WTC11 (cell line): ENCODE measurements at regions not wholly inside any gene's neighbourhood (a gene's known extent, or its start where the extent isn't known, plus 50 kb on each side); places are given as distances from the start of the nearest gene placed in this dataset.

Source experiments
- ATAC-seq: fragments of 200-7000 bp; cut with Tn5 transposase; 2 replicates; pipeline ENCODE4 v1.10.0; 2021; ENCODE audit warnings: mild to moderate bottlenecking, moderate library complexity
- CTCF ChIA-PET: fragments of 300-600 bp; sonication (Branson Sonifier 250); formaldehyde crosslinking; loops from one replicate; lab custom pipeline; 2021; ENCODE audit warnings: antibody characterized with exemption; lab: Charles Lee
- POLR2A ChIA-PET: fragments of 350-600 bp; sonication (Branson Sonifier 250); formaldehyde crosslinking; loops from one replicate; lab custom pipeline; 2021; ENCODE audit warnings: antibody characterized with exemption; lab: Charles Lee
- DNase-seq: peaks from one replicate; pipeline ENCODE4 v3.0.0; 2021; ENCODE audit warnings: low spot score
- H3K27ac Mint-ChIP-seq: 2 replicates; pipeline ENCODE4 v1.8.0; 2021; ENCODE audit warnings: mixed read lengths
- H3K27me3 Mint-ChIP-seq: 2 replicates; pipeline ENCODE4 v1.8.0; 2021; ENCODE audit warnings: low read depth, mild to moderate bottlenecking, moderate library complexity, mixed read lengths
- H3K36me3 Mint-ChIP-seq: 2 replicates; pipeline ENCODE4 v1.8.0; 2021; ENCODE audit warnings: mixed read lengths
- H3K4me1 Mint-ChIP-seq: 2 replicates; pipeline ENCODE4 v1.8.0; 2022; ENCODE audit warnings: mixed read lengths
- H3K4me3 Mint-ChIP-seq: 2 replicates; pipeline ENCODE4 v1.8.0; 2021; ENCODE audit warnings: mild to moderate bottlenecking, moderate library complexity, mixed read lengths
- H3K9me3 Mint-ChIP-seq: 2 replicates; pipeline ENCODE4 v1.8.0; 2021; ENCODE audit warnings: mixed read lengths
- EMX1 ChIP-seq: fragments of 250-450 bp; sonication (Bioruptor Pico); IDR thresholded peaks from 2 replicates; pipeline ENCODE4 v1.8.0; 2021; ENCODE audit warnings: mild to moderate bottlenecking
- HMGA2 ChIP-seq: fragments of 250-450 bp; sonication (Bioruptor Pico); IDR thresholded peaks from 2 replicates; pipeline ENCODE4 v1.4.0; 2021; ENCODE audit warnings: mild to moderate bottlenecking, moderate library complexity
- KAT7 ChIP-seq: sonication (generic); formaldehyde crosslinking; IDR thresholded peaks from 2 replicates; pipeline ENCODE4 v1.8.1; 2023; ENCODE audit warnings: missing genetic modification reagents, mild to moderate bottlenecking, borderline replicate concordance
- MXD4 ChIP-seq: fragments of 250-450 bp; sonication (Bioruptor Pico); IDR thresholded peaks from 2 replicates; pipeline ENCODE4 v1.8.0; 2021; ENCODE audit warnings: mild to moderate bottlenecking, moderate library complexity, borderline replicate concordance
- TEAD4 ChIP-seq: sonication (generic); formaldehyde crosslinking; IDR thresholded peaks from 2 replicates; pipeline ENCODE4 v1.8.0; 2022; ENCODE audit warnings: mild to moderate bottlenecking, missing genetic modification reagents
- ZNF121 ChIP-seq: sonication (generic); formaldehyde crosslinking; IDR thresholded peaks from 2 replicates; pipeline ENCODE4 v1.8.0; 2023; ENCODE audit warnings: missing genetic modification reagents
- ZNF232 ChIP-seq: sonication (generic); formaldehyde crosslinking; IDR thresholded peaks from 2 replicates; pipeline ENCODE4 v1.8.0; 2022; ENCODE audit warnings: mild to moderate bottlenecking, missing genetic modification reagents
- ZNF416 ChIP-seq: fragments of 250-450 bp; sonication (Bioruptor Pico); IDR thresholded peaks from 2 replicates; pipeline ENCODE4 v1.9.0; 2021; ENCODE audit warnings: mild to moderate bottlenecking, inconsistent platforms
- TF ChIP-seq, protein P1 (sequence below): sonication (generic); formaldehyde crosslinking; IDR thresholded peaks from 2 replicates; pipeline ENCODE4 v1.8.0; 2022; ENCODE audit warnings: mild to moderate bottlenecking, missing genetic modification reagents
- TF ChIP-seq, protein P2 (sequence below): sonication (generic); formaldehyde crosslinking; IDR thresholded peaks from 2 replicates; pipeline ENCODE4 v1.8.1; 2022; ENCODE audit warnings: missing genetic modification reagents, borderline replicate concordance
- TF ChIP-seq, protein P3 (sequence below): sonication (generic); formaldehyde crosslinking; IDR thresholded peaks from 2 replicates; pipeline ENCODE4 v1.8.1; 2023; ENCODE audit warnings: mild to moderate bottlenecking, moderate library complexity, missing genetic modification reagents
- TF ChIP-seq, protein P4 (sequence below): sonication (generic); formaldehyde crosslinking; IDR thresholded peaks from 2 replicates; pipeline ENCODE4 v1.8.0; 2022; ENCODE audit warnings: mild to moderate bottlenecking, missing genetic modification reagents
- TF ChIP-seq, protein P5 (sequence below): sonication (generic); formaldehyde crosslinking; IDR thresholded peaks from 2 replicates; pipeline ENCODE4 v1.8.1; 2023; ENCODE audit warnings: mild to moderate bottlenecking, missing genetic modification reagents, moderate library complexity
- TF ChIP-seq, protein P6 (sequence below): fragments of 250-450 bp; sonication (Bioruptor Pico); IDR thresholded peaks from 2 replicates; pipeline ENCODE4 v1.9.0; 2021; ENCODE audit warnings: mild to moderate bottlenecking, borderline replicate concordance

DNA sequence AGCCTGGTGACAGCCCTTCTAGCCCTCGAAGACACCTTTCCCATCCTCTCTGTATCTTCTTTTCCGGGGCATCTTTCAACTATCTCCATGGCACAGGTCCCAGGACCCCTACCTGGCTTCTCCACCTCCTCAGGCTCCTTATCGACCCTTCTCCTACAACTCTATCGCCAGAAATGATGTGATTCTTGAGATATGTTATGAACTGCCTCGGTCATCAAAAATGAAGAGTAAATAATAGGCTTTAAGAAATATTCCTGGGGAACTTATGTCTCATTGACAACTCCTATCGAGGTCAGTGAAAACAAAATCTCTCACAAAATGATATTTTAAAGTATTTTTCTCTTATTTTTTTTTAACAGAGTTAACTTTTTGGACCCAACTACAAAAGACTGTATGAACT is 405.5 kb upstream of the SHH start (continued):
- TF ChIP-seq, protein P1, sequence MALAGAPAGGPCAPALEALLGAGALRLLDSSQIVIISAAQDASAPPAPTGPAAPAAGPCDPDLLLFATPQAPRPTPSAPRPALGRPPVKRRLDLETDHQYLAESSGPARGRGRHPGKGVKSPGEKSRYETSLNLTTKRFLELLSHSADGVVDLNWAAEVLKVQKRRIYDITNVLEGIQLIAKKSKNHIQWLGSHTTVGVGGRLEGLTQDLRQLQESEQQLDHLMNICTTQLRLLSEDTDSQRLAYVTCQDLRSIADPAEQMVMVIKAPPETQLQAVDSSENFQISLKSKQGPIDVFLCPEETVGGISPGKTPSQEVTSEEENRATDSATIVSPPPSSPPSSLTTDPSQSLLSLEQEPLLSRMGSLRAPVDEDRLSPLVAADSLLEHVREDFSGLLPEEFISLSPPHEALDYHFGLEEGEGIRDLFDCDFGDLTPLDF (CRISPR knock-in tag), result no peak
- TF ChIP-seq, protein P2, sequence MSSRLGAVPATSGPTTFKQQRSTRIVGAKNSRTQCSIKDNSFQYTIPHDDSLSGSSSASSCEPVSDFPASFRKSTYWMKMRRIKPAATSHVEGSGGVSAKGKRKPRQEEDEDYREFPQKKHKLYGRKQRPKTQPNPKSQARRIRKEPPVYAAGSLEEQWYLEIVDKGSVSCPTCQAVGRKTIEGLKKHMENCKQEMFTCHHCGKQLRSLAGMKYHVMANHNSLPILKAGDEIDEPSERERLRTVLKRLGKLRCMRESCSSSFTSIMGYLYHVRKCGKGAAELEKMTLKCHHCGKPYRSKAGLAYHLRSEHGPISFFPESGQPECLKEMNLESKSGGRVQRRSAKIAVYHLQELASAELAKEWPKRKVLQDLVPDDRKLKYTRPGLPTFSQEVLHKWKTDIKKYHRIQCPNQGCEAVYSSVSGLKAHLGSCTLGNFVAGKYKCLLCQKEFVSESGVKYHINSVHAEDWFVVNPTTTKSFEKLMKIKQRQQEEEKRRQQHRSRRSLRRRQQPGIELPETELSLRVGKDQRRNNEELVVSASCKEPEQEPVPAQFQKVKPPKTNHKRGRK (CRISPR knock-in tag), result no peak
- TF ChIP-seq KAT7 (CRISPR knock-in tag) (no peak), ZNF416 (CRISPR knock-in tag) (no peak), EMX1 (CRISPR knock-in tag) (no peak)
- TF ChIP-seq, protein P3, sequence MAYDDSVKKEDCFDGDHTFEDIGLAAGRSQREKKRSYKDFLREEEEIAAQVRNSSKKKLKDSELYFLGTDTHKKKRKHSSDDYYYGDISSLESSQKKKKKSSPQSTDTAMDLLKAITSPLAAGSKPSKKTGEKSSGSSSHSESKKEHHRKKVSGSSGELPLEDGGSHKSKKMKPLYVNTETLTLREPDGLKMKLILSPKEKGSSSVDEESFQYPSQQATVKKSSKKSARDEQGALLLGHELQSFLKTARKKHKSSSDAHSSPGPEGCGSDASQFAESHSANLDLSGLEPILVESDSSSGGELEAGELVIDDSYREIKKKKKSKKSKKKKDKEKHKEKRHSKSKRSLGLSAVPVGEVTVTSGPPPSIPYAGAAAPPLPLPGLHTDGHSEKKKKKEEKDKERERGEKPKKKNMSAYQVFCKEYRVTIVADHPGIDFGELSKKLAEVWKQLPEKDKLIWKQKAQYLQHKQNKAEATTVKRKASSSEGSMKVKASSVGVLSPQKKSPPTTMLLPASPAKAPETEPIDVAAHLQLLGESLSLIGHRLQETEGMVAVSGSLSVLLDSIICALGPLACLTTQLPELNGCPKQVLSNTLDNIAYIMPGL, result no peak
- TF ChIP-seq, protein P4, sequence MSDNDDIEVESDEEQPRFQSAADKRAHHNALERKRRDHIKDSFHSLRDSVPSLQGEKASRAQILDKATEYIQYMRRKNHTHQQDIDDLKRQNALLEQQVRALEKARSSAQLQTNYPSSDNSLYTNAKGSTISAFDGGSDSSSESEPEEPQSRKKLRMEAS (CRISPR knock-in tag), result no peak

DNA sequence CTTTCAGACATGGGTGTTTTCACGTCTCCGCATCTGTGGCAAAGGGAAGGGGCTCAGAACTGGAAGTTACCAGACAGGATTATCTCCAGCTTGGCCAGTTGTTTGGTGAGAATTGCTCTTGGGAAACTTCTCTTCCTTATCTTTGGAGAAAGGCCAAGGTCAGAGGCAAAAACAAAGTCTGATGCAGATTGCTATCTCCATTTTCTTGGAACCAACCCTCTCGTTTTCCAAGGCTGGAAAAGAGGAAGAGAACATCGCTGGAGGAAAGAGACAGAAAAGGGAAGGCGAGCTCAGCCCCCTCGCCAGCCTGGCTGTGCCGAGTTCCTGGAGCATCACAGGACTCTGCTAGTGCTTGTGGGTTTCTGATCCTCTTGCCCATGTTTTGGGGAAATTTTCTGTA is 396.8 kb upstream of the SHH start:
- Mint-ChIP-seq H3K4me1 (no peaks in the 10 kb centered on the region), H3K27ac (no peak overlapping the region), H3K36me3 (peaks cover 19% of the 10 kb centered on the region), H3K4me3 (no peak overlapping the region), H3K9me3 (peaks cover 50% of the 10 kb centered on the region), H3K27me3 (peaks cover 4% of the 10 kb centered on the region; the same call in 1 of the 2 replicates)
- DNase-seq (no peak), ATAC-seq (no peak)
- TF ChIP-seq MXD4, result no peak
- no peak for TF ChIP-seq ZNF232
- TF ChIP-seq, protein P5, sequence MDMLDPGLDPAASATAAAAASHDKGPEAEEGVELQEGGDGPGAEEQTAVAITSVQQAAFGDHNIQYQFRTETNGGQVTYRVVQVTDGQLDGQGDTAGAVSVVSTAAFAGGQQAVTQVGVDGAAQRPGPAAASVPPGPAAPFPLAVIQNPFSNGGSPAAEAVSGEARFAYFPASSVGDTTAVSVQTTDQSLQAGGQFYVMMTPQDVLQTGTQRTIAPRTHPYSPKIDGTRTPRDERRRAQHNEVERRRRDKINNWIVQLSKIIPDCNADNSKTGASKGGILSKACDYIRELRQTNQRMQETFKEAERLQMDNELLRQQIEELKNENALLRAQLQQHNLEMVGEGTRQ, result no peak
- no peak for TF ChIP-seq ZNF121
- TF ChIP-seq, protein P2 (CRISPR knock-in tag), result no peak
- no peak for TF ChIP-seq HMGA2 (CRISPR knock-in tag)
- no peak for TF ChIP-seq TEAD4 (CRISPR knock-in tag)
- TF ChIP-seq, protein P6, sequence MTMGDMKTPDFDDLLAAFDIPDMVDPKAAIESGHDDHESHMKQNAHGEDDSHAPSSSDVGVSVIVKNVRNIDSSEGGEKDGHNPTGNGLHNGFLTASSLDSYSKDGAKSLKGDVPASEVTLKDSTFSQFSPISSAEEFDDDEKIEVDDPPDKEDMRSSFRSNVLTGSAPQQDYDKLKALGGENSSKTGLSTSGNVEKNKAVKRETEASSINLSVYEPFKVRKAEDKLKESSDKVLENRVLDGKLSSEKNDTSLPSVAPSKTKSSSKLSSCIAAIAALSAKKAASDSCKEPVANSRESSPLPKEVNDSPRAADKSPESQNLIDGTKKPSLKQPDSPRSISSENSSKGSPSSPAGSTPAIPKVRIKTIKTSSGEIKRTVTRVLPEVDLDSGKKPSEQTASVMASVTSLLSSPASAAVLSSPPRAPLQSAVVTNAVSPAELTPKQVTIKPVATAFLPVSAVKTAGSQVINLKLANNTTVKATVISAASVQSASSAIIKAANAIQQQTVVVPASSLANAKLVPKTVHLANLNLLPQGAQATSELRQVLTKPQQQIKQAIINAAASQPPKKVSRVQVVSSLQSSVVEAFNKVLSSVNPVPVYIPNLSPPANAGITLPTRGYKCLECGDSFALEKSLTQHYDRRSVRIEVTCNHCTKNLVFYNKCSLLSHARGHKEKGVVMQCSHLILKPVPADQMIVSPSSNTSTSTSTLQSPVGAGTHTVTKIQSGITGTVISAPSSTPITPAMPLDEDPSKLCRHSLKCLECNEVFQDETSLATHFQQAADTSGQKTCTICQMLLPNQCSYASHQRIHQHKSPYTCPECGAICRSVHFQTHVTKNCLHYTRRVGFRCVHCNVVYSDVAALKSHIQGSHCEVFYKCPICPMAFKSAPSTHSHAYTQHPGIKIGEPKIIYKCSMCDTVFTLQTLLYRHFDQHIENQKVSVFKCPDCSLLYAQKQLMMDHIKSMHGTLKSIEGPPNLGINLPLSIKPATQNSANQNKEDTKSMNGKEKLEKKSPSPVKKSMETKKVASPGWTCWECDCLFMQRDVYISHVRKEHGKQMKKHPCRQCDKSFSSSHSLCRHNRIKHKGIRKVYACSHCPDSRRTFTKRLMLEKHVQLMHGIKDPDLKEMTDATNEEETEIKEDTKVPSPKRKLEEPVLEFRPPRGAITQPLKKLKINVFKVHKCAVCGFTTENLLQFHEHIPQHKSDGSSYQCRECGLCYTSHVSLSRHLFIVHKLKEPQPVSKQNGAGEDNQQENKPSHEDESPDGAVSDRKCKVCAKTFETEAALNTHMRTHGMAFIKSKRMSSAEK (CRISPR knock-in tag), result no peak
- TF ChIP-seq, protein P4 (CRISPR knock-in tag), result no peak
- POLR2A ChIA-PET, result no interaction called here
- CTCF ChIA-PET, result no interaction called here
